ENCODE measurements at regions not wholly inside any gene's neighbourhood (a gene's known extent, or its start where the extent isn't known, plus 50 kb on each side); places are given as distances from the start of the nearest gene placed in this dataset.

DNA sequence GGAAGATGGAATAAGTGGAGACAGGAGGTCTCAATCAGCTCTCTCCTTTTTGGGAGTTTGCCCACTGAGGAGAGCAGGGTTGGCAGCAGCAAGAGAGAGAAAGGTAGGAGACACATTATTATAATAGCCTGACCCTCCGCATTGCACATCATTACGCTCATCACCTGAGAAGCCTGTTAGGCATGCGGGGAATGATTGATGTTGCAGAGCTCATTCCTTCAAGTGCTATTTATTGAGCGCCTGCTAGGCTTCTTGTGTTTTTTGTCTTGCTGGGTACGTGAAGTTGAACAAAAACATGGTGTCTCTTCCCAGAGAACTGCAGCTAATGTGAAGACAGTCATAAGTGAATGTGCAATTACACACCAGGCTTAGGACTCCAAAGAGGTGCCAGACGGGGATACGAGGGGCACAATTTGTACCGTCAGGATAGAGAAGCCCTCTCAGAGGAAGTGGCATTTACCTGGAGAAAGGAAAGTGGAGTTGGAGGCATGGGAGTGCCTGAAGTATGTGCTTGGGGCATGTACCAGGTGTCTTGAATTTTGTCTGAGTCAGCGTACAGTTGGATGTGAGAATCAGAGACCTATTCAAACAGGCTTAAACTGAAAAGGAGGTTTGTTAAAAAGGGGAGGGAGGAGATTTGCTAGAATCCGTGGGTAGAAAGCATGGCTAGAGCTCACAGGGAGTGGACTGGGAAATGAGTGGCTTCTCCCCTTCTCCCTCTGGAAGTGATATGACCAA is 90.2 kb upstream of the SOD3 start:
- DNase-seq (ENCODE audit: extremely low read depth in 1 of 2, low read depth in 1 of 2): no peak

DNA sequence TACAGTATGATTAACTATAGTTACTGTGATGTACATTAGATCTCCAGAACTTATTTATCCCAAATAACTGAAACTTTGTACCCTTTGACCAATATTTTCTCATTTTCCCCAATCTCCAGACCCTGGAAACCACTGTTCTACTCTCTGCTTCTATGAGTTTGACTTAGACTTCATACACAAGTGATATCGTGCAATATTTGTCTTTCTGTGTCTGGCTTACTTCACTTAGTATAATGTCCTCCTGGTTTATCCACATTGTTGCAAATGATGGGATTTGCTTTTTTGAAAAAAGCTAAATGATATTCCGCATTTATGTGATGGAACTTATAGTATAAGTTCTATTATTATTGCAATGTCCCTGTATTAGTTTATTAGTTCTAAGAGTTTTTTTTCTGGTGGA is 81.8 kb upstream of the SOD3 start:
- no peak for DNase-seq (ENCODE audit: extremely low read depth in 1 of 2, low read depth in 1 of 2)

DNA sequence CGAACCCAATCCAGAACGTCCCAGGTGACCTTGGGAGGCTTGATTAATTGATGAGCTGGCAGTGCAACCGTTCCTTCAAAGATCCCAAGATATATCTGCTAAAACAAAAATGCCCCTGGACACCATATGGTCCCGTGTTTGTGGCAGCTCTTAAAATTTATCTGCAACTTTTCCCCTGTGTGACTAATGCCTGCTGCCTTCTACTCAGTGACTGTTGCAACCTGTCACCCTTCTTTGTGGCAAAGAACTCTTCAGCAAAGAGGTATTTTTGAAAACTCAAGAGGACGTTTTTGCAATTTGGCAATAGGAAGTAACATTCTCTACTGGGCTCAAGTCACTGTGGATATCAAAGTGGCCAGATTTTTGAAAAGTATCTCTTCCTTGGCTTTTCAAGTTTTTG is 75.8 kb upstream of the SOD3 start:
- DNase-seq (ENCODE audit: extremely low read depth in 1 of 2, low read depth in 1 of 2): no peak

DNA sequence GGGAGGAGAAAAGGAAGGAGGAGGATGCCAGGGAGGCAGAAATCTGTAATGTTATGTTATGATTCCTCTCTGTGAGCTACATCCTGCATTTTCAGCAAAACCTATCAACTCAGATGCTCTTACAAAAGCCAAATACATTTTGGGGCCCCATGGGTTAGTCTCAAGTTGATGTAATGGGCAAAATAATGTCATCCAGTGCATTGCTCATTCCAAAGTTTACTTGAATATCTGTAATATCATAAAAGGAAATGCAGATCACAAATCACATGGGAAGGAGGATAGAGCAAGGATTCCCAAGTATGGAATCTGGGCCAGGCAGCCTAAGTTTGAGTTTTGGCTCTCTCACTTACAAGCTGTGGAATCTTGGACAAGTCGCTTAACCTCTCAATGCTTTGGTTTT is 74.9 kb upstream of the SOD3 start:
- no peak for DNase-seq (ENCODE audit: extremely low read depth in 1 of 2, low read depth in 1 of 2)

DNA sequence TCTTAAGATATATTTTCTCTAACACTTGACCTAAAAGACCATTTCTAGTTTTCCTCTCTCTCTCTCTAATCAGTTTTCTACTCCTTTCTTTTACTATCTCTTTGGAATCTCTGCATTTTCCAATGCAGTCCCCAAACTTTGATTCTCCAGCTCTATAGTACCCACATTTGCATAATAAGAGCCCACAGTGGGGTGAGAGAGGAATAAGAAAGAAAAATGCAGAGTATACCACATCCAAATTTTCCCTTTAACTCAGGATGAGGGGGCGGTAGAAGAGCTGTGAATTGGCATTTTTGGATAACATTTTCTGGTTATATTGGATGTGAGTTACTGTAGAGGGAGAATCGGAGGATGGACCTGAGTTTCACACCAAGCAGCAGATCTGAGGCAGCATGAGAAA is 74.4 kb upstream of the SOD3 start:
- no peak for DNase-seq (ENCODE audit: extremely low read depth in 1 of 2, low read depth in 1 of 2)

DNA sequence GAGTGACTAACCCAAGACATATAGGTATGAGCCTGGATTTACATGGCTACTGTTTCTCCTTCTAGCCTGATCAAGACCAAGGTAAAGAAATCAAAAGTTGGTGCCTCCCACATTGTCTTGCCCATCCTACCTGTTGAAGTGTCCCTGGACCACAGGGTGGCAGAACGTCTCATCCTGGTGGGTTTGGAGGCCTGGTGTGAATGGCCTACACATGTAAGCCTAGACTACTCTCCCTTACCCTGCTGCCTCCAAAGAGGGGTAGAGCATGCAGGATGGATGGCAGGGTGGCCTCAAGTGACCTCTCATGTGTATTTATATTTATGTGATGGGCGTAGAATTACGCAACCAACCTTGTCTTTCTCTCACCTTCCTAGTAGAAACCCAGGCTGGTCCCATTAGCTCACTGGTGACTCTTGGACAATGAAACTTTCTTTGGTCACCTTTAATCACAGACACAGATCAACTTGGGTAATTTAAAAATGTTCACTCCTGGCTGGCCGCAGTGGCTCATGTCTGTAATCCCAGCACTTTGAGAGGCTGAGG is 73.3 kb upstream of the SOD3 start:
- no peak for DNase-seq (ENCODE audit: extremely low read depth in 1 of 2, low read depth in 1 of 2)

DNA sequence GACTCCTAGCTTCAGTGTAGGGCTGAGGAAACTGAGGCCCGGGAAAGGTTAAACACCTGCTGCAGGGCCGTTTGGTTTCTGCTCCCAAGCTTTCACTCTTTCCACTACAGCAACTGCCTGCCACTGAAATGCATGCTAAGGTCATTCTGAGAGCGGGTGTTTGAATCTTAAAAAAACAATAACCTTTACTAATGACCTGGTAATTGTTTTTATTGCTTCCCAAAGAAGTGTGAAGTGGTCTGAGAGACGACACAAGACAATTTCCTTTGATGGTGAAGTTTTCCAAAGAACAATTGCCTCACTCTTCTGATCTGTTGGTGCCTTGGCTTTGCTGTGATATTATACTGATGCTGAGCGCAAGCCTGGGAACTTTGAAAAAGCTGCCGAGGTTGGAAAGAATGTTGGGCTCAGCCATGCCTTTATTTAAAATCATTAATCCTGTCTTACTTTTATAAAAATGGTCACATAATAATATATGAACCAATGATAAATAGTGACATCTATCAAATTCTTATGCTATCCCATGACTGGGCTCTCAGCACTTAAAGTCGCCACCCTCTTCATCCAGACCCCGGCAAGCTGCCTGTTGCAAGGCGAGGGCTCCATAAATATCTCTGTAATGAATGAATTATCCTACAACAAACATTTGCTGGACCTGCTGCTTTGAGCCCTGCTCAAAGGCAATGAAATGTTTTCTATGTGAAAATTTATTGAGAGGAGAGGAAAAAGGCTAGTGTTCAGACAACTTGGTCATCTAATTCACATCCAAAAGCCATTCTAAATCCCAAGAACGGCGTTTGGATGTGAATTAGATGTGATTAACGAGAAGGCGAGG is 67.8 kb upstream of the SOD3 start:
- no peak for DNase-seq (ENCODE audit: extremely low read depth in 1 of 2, low read depth in 1 of 2)

DNA sequence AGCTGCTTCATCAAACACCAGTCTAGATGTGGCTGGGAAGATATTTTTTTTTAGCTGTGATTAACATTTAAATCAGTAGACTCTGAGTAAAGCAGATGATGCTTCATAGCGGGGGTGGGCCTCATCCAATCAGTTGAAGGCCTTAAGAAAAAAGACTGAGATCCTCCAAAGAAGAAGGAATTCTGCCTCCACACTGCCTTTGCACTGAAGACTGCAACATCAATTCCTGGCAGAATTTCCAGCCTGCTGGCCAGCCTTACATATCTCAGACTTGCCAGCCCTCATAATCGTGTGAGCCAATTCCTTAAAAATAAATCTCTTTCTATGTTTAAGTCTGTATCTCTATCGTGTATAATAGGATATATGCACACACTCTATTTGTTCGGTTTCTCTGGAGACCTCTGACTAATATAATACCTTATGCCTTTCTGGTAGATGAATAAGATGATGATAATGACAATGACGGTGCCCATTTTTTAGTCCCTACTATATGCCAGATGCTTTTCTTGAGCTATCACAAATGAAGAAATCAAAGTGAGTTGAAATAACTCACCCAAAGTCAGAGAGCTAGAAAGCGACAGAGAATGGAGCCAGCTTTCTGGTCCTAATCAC is 66.1 kb upstream of the SOD3 start:
- no peak for DNase-seq (ENCODE audit: extremely low read depth in 1 of 2, low read depth in 1 of 2)

DNA sequence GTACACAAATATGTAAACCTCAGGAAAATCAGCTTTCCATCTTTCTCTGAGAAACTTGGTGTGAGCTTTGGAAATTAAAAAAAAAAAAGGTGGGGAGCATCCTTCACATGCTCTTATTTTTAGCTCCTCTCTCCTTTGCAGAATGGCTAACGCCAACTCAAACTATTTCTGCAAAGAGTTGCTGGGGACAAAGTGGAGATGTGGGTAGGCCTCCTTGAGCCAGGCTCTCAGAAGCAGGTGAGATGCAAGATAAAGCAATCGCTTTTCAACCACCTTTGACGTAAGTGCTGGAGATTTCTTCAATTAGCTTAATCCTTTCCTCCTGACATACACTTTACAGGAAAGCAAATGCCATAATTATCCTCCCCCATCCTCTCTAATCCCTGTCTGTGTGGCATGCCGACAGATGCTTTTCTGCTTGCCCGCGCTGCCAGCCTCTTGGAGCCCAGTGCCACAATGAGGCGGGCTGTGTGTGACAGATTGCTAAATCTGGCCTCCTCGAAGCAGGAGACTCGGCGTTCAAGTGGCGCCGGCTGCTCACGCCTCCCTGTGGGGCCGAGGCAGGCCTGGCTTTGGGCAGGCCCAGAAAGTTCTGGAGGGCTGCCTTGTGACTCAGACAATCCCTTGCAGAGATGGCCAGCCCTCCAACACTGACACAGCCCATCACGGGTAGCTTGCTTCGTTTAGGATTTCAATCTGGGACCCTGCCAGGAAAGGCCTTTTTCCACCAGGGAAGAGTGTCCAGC is 64.9 kb upstream of the SOD3 start:
- no peak for DNase-seq (ENCODE audit: extremely low read depth in 1 of 2, low read depth in 1 of 2)

DNA sequence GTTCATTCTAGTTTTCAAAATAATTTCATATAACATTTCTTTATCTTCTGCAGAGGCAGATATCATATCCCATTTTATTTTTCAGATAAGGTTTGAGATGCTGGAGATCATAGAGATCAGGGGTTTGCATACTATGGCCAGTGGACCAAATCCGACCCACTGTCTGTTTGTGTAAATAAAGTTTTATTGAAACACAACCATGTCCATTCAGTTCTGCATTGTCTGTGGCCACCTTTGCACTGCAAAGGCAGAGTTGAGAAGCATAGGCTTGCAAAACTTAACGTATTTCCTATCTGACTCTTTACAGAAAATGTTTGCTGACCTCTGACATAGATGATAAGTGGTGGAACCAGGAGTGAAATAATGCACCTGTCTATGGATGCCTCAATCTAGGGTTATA is 63.9 kb upstream of the SOD3 start:
- DNase-seq (ENCODE audit: extremely low read depth in 1 of 2, low read depth in 1 of 2): no peak

DNA sequence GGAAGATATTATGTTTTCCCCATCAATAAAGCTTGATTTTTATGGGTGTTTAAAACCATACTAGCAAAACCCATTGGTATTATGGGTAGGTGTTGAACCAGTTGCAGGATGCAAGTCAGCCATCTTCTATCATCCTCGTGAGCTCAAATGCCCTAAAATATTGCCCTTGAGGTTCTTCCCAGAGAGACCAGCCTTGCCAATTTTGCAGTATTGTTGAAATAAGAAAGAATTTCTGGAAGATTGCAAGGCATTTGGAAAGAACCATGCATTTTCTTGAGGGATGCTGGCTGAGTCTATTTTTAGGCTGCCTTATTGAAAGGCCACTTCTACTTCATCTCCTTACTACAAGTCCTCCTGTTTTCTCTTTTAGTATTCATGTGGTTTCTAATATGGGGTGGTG is 60.9 kb upstream of the SOD3 start:
- no peak for DNase-seq (ENCODE audit: extremely low read depth in 1 of 2, low read depth in 1 of 2)

DNA sequence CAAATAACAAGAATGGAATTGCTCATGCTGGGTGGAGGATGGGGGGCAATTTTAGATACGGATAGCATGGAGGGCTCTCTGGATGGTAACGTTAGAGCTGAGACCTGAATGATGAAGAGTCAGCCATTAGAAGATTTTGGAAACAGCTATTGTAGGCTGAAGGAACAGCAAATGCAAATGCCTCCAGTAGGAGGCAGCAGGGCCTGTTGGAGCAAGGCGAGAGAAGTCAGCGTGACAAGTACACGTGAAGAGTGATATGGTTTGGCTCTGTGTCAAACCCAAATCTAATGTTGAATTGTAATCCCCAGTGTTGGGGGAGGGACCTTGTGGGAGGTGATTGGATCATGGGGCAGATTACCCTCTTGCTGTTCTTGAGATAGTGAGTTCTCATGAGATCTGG is 59.3 kb upstream of the SOD3 start:
- no peak for DNase-seq (ENCODE audit: extremely low read depth in 1 of 2, low read depth in 1 of 2)

DNA sequence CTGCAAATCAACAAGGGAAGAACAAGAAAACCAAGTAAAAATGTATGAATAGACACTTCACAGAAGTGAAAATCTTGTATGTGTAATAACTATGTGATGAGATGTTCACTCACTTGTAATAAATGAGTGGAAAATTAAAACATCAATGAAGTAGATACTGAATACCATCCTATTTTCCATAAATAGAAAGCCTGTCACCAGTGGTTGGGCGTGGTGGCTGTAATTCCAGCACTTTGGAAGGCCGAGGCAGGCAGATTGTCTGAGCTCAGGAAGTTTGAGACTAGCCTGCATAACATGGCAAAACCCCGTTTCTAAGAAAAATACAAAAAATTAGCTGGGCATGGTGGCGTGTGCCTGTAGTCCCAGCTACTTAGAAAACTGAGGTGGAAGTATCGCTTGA is 53.5 kb upstream of the SOD3 start:
- DNase-seq (ENCODE audit: extremely low read depth in 1 of 2, low read depth in 1 of 2): no peak

DNA sequence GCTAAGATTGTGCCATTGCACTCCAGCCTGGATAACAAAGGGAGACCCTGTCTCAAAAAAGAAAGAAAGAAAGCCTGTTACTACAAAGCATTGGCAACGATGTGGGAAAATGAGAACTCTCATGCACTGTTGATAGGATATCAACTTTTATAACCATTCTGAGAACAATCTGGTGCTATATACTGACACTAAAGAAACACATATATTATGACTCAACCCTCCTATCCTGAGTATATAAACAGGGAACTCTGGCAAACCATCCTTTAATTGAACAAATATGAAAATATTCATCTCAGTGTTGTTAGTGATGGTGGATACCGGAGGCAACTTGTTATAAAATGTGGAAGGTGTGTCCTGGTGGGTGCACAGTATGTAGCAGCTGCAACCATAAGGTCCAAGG is 53.0 kb upstream of the SOD3 start:
- no peak for DNase-seq (ENCODE audit: extremely low read depth in 1 of 2, low read depth in 1 of 2)

DNA sequence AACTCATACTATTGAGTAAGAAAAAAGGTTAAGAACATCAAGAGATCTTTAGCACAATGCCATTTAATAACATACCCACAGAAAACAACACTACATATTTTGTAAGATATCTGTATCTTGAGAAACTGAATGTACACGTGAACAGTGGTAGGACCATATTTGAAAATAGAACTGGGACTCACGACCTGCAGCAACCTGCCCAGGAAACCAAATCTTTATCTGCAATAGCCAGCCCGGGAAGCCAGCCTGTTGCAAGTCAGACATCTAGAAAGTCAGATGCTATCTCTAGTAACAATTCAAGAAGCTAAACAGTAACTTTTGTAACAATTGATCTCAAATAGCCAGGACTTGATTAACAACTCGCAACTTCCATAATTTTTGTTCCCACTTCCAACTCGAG is 52.6 kb upstream of the SOD3 start:
- no peak for DNase-seq (ENCODE audit: extremely low read depth in 1 of 2, low read depth in 1 of 2)

DNA sequence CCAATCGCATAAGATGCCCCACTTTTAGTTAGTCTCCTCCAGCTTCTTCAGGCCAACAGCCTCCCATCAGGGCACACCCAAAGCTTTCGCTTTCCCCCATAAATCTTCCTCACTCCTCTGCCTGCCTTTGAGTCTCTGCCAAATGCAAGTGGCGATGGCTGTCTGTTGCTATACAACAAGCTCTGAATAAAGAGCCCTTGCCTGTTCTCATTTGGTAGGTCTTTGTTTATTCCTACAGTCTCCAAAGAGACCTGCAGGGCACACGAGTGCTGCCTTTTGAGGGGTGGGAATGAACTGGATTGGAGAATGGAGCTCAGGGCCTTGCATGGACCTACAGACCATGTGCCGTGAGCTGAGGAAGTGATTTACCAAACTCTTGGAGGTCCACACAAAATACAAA is 52.2 kb upstream of the SOD3 start:
- no peak for DNase-seq (ENCODE audit: extremely low read depth in 1 of 2, low read depth in 1 of 2)

DNA sequence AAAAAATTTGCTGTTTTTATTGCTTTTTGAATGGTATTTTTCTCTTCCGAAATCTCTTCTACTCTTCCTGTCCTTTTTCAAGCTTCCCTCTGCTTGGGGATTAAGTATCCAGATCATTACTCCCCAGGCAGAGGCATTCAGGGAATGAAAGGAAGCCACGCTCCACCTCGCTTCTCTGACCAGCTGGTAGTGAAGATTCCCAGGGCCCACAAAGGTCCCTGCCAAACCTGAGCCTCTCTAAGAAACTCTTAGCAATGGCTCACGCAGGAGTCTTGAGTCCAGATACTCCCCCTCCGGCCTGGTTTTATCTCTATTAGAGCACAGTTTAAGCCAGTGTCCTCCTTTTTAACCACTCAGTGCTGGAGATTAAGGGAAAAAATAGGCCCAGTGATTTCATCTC is 51.4 kb upstream of the SOD3 start:
- no peak for DNase-seq (ENCODE audit: extremely low read depth in 1 of 2, low read depth in 1 of 2)

DNA sequence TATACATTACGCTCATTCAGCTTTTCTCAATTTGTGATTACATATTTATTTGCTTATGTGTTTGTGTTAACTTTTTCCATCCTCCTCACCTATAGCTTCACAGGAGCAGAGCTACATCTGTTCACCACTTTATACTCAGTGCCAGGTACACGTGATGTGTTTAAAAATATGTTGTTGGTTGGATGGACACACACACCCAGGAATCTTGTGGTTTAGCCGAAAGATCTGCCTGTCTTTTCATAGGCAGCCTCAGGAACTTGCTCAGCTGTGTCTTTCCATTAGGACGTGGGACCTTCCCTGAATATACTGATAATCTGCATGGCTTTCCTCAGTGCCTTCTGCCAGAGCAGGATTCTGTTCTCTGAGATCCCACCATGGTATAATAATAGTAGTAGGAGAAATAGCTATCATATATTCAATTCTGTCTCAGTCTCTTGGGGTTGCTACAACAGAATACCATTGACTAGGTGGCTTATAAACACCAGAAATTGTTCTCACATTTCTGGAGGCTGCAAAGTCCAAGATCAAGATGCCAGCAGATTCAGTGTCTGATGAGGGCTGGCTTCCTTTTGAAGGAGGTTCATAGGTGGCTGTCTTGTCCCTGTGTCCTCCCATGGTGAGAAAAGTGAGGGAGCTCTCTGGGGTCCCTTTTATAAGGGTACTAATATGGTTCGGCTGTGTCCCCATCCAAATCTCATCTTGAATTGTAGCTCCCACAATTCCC is 50.0 kb upstream of the SOD3 start:
- no peak for DNase-seq (ENCODE audit: extremely low read depth in 1 of 2, low read depth in 1 of 2)

Data from stimulated activated CD8-positive, alpha-beta memory T cell treated with anti-CD3 and anti-CD28 coated beads, Interleukin-7, amount 100 ng/mL, for 48 hours (primary cell).